ENCODE measurements at regions not wholly inside any gene's neighbourhood (a gene's known extent, or its start where the extent isn't known, plus 50 kb on each side); places are given as distances from the start of the nearest gene placed in this dataset.

GRCh38 chr1:229192031-229192430 is 78.9 kb upstream of the RAB4A start:
- no peak overlapping the region for H3K4me3 ChIP-seq (replicated peaks; ENCODE audit: low read depth, low read length)
- no peak for DNase-seq (ENCODE audit: extremely low read depth, low read depth)
- no peak for TF ChIP-seq CTCF (IDR thresholded peaks at IDR 0.05; ENCODE audit: low read depth, low read length, missing control alignments)

- no peak overlapping the region for H3K4me3 ChIP-seq (replicated peaks; ENCODE audit: low read depth, low read length)
- no peak for TF ChIP-seq CTCF (IDR thresholded peaks at IDR 0.05; ENCODE audit: low read depth, low read length, missing control alignments)
- no peak for DNase-seq (ENCODE audit: extremely low read depth, low read depth)
These were observed 78.1 kb upstream of the RAB4A start for GRCh38 chr1:229192853-229193252.

GRCh38 chr1:229194096-229194495 is 76.8 kb upstream of the RAB4A start:
- no peak for TF ChIP-seq CTCF (IDR thresholded peaks at IDR 0.05; ENCODE audit: low read depth, low read length, missing control alignments)
- H3K4me3 ChIP-seq (replicated peaks; ENCODE audit: low read depth, low read length): no peak overlapping the region
- DNase-seq (ENCODE audit: extremely low read depth, low read depth): no peak

GRCh38 chr1:229195246-229195645 is 75.7 kb upstream of the RAB4A start:
- no peak overlapping the region for H3K4me3 ChIP-seq (replicated peaks; ENCODE audit: low read depth, low read length)
- TF ChIP-seq CTCF (IDR thresholded peaks at IDR 0.05; ENCODE audit: low read depth, low read length, missing control alignments): no peak
- DNase-seq (ENCODE audit: extremely low read depth, low read depth): no peak

- H3K4me3 ChIP-seq (replicated peaks; ENCODE audit: low read depth, low read length): no peak overlapping the region
- TF ChIP-seq CTCF (IDR thresholded peaks at IDR 0.05; ENCODE audit: low read depth, low read length, missing control alignments): no peak
- DNase-seq (ENCODE audit: extremely low read depth, low read depth): no peak
These were observed 74.3 kb upstream of the RAB4A start for GRCh38 chr1:229196404-229197264.

GRCh38 chr1:229197265-229197585 is 73.7 kb upstream of the RAB4A start:
- TF ChIP-seq CTCF (IDR thresholded peaks at IDR 0.05; ENCODE audit: low read depth, low read length, missing control alignments): no peak
- H3K4me3 ChIP-seq (replicated peaks; ENCODE audit: low read depth, low read length): no peak overlapping the region
- DNase-seq (ENCODE audit: extremely low read depth, low read depth): no peak

Data from HFF-Myc (cell line).